Endothelial cell (in vitro differentiated cells): ENCODE measurements at regions not wholly inside any gene's neighbourhood (a gene's known extent, or its start where the extent isn't known, plus 50 kb on each side); places are given as distances from the start of the nearest gene placed in this dataset.

Experiments
- DNase-seq: peaks from one replicate; pipeline ENCODE4 v3.0.0; 2021; ENCODE audit warnings: low spot score
- H3K27ac Mint-ChIP-seq: one replicate; pipeline ENCODE4 v1.8.0; 2021; ENCODE audit warnings: mixed read lengths, inconsistent platforms; ENCODE audit not compliant: unreplicated experiment
- H3K27me3 Mint-ChIP-seq: one replicate; pipeline ENCODE4 v1.8.0; 2021; ENCODE audit warnings: mild to moderate bottlenecking, moderate library complexity, mixed read lengths, inconsistent platforms; ENCODE audit not compliant: unreplicated experiment
- H3K36me3 Mint-ChIP-seq: one replicate; pipeline ENCODE4 v1.8.0; 2021; ENCODE audit warnings: mild to moderate bottlenecking, low read depth, mixed read lengths, inconsistent platforms; ENCODE audit not compliant: unreplicated experiment
- H3K4me1 Mint-ChIP-seq: one replicate; pipeline ENCODE4 v1.8.0; 2021; ENCODE audit warnings: mild to moderate bottlenecking, mixed read lengths, inconsistent platforms; ENCODE audit not compliant: unreplicated experiment
- H3K4me3 Mint-ChIP-seq: one replicate; pipeline ENCODE4 v1.8.0; 2021; ENCODE audit warnings: mild to moderate bottlenecking, mixed read lengths, inconsistent platforms; ENCODE audit not compliant: unreplicated experiment
- H3K9me3 Mint-ChIP-seq: one replicate; pipeline ENCODE4 v1.8.0; 2021; ENCODE audit warnings: mixed read lengths, inconsistent platforms; ENCODE audit not compliant: unreplicated experiment
- TF ChIP-seq, protein P1 (sequence below): fragments of 200-600 bp; sonication (generic); IDR thresholded peaks from one replicate; pipeline ENCODE4 v1.5.0; 2021; ENCODE audit warnings: antibody characterized with exemption; ENCODE audit not compliant: unreplicated experiment

GRCh38 chr7:153590136-153590535 lies 462.1 kb upstream of the DPP6 start:
- no peaks in the 10 kb centered on the region for H3K4me1 Mint-ChIP-seq
- no peak overlapping the region for H3K27ac Mint-ChIP-seq
- peaks cover 4% of the 10 kb centered on the region for H3K9me3 Mint-ChIP-seq
- no peaks in the 10 kb centered on the region for H3K27me3 Mint-ChIP-seq
- H3K36me3 Mint-ChIP-seq = no peaks in the 10 kb centered on the region
- TF ChIP-seq, protein P1, sequence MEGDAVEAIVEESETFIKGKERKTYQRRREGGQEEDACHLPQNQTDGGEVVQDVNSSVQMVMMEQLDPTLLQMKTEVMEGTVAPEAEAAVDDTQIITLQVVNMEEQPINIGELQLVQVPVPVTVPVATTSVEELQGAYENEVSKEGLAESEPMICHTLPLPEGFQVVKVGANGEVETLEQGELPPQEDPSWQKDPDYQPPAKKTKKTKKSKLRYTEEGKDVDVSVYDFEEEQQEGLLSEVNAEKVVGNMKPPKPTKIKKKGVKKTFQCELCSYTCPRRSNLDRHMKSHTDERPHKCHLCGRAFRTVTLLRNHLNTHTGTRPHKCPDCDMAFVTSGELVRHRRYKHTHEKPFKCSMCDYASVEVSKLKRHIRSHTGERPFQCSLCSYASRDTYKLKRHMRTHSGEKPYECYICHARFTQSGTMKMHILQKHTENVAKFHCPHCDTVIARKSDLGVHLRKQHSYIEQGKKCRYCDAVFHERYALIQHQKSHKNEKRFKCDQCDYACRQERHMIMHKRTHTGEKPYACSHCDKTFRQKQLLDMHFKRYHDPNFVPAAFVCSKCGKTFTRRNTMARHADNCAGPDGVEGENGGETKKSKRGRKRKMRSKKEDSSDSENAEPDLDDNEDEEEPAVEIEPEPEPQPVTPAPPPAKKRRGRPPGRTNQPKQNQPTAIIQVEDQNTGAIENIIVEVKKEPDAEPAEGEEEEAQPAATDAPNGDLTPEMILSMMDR = no peak
- no peak overlapping the region for H3K4me3 Mint-ChIP-seq
- no peak for DNase-seq

DNA sequence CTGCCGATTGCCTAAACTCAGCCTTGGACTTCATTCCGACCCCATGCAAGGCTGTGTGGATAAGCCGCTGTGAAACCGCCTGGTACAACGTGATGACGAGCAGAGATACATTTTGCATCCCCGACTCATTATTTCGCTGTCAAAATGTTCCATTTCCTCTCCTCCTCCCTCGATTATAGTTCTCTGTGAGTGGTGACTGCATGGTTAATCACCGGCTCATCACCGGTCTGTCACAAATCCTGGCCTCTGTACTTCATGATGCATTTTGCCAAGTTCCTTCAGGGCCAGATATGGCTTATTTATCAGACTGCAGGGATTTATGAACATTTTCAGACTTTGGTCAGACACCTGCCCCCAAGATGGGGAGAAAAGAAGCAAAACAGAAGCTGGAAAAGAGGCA lies 461.6 kb upstream of the DPP6 start:
- Mint-ChIP-seq H3K4me1 (no peaks in the 10 kb centered on the region), H3K9me3 (peaks cover 4% of the 10 kb centered on the region), H3K27ac (no peak overlapping the region), H3K4me3 (no peak overlapping the region), H3K27me3 (no peaks in the 10 kb centered on the region), H3K36me3 (no peaks in the 10 kb centered on the region)
- no peak for DNase-seq
- TF ChIP-seq, protein P1 = no peak

GRCh38 chr7:153607354-153607753 lies 444.8 kb upstream of the DPP6 start:
- no peak for DNase-seq
- H3K27me3 Mint-ChIP-seq = peaks cover 6% of the 10 kb centered on the region
- H3K9me3 Mint-ChIP-seq = peaks cover 18% of the 10 kb centered on the region
- TF ChIP-seq, protein P1 = no peak
- no peaks in the 10 kb centered on the region for H3K4me1 Mint-ChIP-seq
- H3K27ac Mint-ChIP-seq = no peak overlapping the region
- H3K36me3 Mint-ChIP-seq = no peaks in the 10 kb centered on the region
- H3K4me3 Mint-ChIP-seq = no peak overlapping the region

- Mint-ChIP-seq H3K27me3 (peaks cover 3% of the 10 kb centered on the region), H3K4me1 (no peaks in the 10 kb centered on the region), H3K36me3 (no peaks in the 10 kb centered on the region), H3K27ac (no peak overlapping the region), H3K9me3 (peaks cover 14% of the 10 kb centered on the region), H3K4me3 (no peak overlapping the region)
- DNase-seq = no peak
- TF ChIP-seq, protein P1 = no peak
These were observed 435.4 kb upstream of the DPP6 start for GRCh38 chr7:153616711-153617325.

- Mint-ChIP-seq H3K27me3 (no peaks in the 10 kb centered on the region), H3K9me3 (peaks cover 31% of the 10 kb centered on the region), H3K4me1 (no peaks in the 10 kb centered on the region), H3K27ac (no peak overlapping the region), H3K36me3 (peaks cover 8% of the 10 kb centered on the region), H3K4me3 (no peak overlapping the region)
- no peak for DNase-seq
- TF ChIP-seq, protein P1 = no peak
These were observed 424.9 kb upstream of the DPP6 start for GRCh38 chr7:153627323-153627722.
